HFF-Myc (cell line): ENCODE measurements at regions not wholly inside any gene's neighbourhood (a gene's known extent, or its start where the extent isn't known, plus 50 kb on each side); places are given as distances from the start of the nearest gene placed in this dataset.
"Not testable (repeated sequence)": the region's sequence is repeated elsewhere in the genome, so short reads cannot be mapped to it uniquely, and the experiment has no call there.

Source experiments
- DNase-seq: peaks from one replicate; pipeline ENCODE4 v3.0.0-alpha.2; 2011; ENCODE audit warnings: low read depth; ENCODE audit errors: extremely low read depth
- H3K4me3 ChIP-seq: replicated peaks from 2 replicates; pipeline ENCODE4 v1.5.1; 2011; ENCODE audit warnings: low read depth, mild to moderate bottlenecking, control low read depth, low read length
- CTCF ChIP-seq: IDR thresholded peaks from 2 replicates; pipeline ENCODE4 v1.5.1; 2012; ENCODE audit warnings: mild to moderate bottlenecking, low read depth, low read length, control low read depth; ENCODE audit errors: missing control alignments

- H3K4me3 ChIP-seq, result no peak overlapping the region
- DNase-seq, result no peak
- TF ChIP-seq CTCF, result no peak
These were observed 630.6 kb upstream of the ZNF804A start for GRCh38 chr2:183967756-183968155.

- not testable (repeated sequence) for H3K4me3 ChIP-seq, DNase-seq
These were observed 622.7 kb upstream of the ZNF804A start for GRCh38 chr2:183975676-183976075.

GRCh38 chr2:183984871-183985270 is 613.5 kb upstream of the ZNF804A start:
- no peak overlapping the region for H3K4me3 ChIP-seq
- TF ChIP-seq CTCF, result no peak
- no peak for DNase-seq

- TF ChIP-seq CTCF, result no peak
- no peak overlapping the region for H3K4me3 ChIP-seq
- no peak for DNase-seq
These were observed 606.4 kb upstream of the ZNF804A start for GRCh38 chr2:183991968-183992367.

GRCh38 chr2:183993052-183993451 is 605.3 kb upstream of the ZNF804A start:
- TF ChIP-seq CTCF, result no peak
- no peak for DNase-seq
- no peak overlapping the region for H3K4me3 ChIP-seq

- DNase-seq, result no peak
- H3K4me3 ChIP-seq, result no peak overlapping the region
- no peak for TF ChIP-seq CTCF
These were observed 602.7 kb upstream of the ZNF804A start for GRCh38 chr2:183995632-183996031.

GRCh38 chr2:183996825-183997793 is 601.2 kb upstream of the ZNF804A start:
- H3K4me3 ChIP-seq, result no peak overlapping the region
- TF ChIP-seq CTCF, result no peak
- no peak for DNase-seq
